A172 (cell line): ENCODE measurements at regions not wholly inside any gene's neighbourhood (a gene's known extent, or its start where the extent isn't known, plus 50 kb on each side); places are given as distances from the start of the nearest gene placed in this dataset.

ENCODE experiments used
- DNase-seq: peaks from one replicate; pipeline ENCODE4 v3.0.0-alpha.2; 2015; ENCODE audit warnings: low spot score

DNA sequence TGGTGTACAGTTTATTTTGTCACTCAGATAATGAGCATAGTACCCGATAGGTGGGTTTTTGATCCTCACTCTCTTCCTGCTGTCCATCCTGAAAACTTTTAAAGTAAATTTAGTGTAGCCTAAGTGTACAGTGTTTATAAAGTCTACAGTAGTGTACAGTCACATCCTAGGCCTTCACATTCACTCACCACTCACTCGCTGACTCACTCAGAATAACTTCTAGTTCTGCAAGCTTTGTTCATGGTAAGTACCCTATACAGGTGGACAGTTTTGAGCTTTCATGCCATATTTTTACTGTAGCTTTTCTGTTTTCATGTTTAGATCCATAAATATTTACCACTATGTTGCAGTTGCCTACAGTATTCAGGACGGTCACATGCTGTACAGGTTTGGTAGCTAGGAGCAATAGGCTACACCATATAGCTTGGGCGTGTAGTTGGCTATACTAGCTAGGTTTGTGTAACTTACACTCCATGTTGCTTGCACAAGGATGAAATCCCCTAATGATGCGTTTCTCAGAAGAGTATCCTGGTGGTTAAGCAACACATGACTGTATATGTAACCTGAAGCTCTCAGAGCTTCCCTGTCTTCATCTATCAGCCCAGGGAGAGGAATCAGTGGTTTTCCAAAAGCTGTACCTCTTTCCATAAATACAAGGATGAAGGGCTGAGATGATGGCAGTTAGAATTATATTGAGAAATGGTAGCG is 87.6 kb upstream of the SLC25A26 start:
- peak; percentile 61 for DNase-seq

DNA sequence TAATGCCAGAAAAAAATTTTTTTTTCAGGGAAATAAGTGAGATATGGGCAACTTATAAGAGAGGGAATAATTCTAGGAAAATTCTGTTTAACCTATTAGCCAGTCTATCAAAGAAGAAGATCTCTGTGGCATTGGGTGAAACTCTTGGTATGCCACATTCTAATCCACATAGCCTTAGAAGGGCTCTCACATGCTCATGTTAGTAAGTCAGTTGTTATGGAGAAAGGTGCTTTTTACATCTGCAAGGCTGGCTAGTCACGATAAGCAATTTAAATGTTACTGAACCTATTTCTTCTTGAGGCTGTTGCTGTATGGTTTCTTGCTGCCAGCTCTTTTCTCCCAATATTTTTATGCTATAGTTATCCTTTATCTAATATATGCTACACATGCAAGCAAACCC is 89.9 kb upstream of the MAGI1 start:
- DNase-seq = no peak

GRCh38 chr3:66121318-66121717 is 82.6 kb upstream of the MAGI1 start:
- DNase-seq = no peak

GRCh38 chr3:66115858-66116654 is 77.3 kb upstream of the MAGI1 start:
- DNase-seq = peak; percentile 94

DNA sequence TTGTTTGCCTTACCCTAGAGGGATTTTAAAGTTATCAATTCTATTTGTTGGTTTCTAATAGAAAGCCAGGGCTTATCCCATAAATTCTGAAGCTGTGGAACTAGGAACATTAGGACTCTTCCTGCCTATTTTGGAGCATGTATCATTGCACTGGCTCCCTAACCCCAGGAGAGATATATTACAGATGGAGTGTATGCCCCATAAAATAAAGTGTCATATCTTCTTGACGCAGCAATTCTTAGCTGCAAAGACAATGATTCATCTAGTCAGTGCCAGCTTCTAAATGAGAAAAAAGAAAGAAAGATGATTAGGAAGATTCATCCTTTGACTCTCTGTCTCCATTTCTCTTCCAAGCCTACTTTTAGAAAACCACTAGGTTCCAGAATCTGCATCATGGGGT is 74.8 kb upstream of the MAGI1 start:
- DNase-seq = peak; percentile 25

GRCh38 chr3:66110840-66111239 is 72.1 kb upstream of the MAGI1 start:
- no peak for DNase-seq

DNA sequence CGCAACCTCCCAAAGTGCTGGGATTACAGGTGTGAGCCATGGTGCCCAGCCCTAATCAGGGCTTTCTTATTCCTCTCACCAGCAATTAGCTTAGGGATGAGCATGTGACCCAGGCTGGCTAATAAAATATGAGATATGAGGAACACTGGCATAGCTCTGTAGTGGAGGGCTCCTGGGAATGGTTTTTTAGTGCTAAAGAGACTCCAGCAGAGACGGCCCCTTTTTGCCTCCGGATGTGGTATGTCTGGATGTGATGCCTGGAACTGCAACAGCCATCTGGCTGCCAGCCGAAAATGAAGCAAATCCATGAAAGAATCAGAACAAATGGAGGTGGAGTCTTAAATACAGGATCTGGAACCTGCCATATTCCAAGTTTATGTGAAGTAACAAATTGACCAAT is 69.1 kb upstream of the MAGI1 start:
- DNase-seq = peak; percentile 49

GRCh38 chr3:66106788-66107187 is 68.1 kb upstream of the MAGI1 start:
- DNase-seq = no peak

- DNase-seq = no peak
Measured at GRCh38 chr3:66104535-66104934, 65.8 kb upstream of the MAGI1 start.

DNA sequence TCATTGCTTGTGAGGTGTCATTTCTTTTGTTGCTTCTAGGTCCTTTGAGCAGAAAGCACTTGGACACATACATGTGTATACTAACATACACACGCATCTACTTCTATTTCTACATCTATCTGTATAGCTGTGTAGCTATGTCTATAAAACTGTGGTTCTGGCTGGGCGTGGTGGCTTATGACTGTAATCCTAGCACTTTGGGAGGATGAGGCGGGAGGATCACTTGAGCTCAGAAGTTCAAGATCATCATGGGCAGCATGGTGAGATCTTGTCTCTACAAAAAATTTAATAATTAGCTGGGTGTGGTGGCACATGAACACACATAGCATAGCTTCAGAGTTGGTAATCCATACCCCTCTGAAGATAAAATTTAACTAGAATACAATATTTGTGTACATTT is 65.0 kb upstream of the MAGI1 start:
- DNase-seq = no peak

DNA sequence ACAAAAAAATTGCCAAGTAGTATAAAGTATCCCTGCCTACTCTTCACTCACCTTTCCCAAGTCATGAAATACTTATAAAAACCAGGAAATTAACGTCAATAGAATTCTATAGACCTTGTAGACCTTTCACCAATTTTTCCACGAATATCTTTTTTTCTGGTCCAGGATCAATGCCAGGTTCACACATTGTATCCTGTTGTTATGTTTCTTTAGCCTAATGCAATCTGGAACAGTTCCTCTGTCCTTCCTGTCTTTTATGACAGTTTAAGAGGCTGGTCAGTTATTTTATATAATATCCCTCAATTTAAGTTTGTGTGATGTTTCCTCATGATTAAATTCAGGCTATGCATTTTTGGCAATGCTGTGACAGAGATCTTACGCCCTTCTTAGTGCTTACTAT is 63.2 kb upstream of the MAGI1 start:
- no peak for DNase-seq

- no peak for DNase-seq
Measured at GRCh38 chr3:66099541-66100065, 60.9 kb upstream of the MAGI1 start.

DNA sequence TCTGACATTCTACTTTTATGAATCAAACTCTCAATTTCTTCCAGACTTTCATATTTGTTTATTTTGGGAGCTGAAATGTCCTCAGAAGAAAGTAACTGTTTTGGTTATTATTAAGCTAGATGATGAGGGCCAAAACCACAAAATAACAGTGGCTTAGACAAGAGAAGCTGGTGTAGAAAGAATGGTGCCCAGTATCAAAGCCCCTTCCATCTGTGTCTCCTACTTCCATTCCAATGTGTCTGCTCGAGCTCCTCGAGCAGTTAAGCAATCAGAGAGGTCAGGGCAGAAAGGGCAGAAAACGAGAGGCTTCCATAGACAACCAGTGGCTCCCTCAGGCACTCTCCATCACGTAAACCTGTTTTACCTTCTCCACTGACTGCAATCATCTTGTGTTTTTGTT is 59.7 kb upstream of the MAGI1 start:
- DNase-seq = no peak

- DNase-seq = no peak
Measured at GRCh38 chr3:66097647-66098046, 58.9 kb upstream of the MAGI1 start.

- DNase-seq = no peak
Measured at GRCh38 chr3:66095295-66096001, 56.7 kb upstream of the MAGI1 start.

DNA sequence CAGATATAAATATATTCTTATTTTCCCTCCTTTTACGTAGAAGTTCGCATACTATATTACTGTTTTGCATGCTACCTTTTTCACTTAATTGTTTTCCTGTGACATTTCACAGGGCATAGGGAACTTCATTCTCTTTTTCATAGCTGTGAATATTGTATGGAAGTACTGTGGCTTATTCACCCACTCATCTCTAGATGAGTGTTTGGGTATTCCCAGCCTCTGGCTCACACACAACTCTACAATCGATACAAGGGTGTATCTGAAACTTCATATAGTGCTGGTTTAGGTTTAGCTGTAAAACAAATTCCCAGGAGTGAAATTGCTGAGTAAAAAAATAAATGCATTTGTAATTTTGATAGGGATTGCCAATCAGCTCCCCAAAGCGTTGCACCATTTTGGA is 55.3 kb upstream of the MAGI1 start:
- DNase-seq = no peak

- no peak for DNase-seq
Measured at GRCh38 chr3:66092175-66092995, 53.7 kb upstream of the MAGI1 start.
